HepG2 (cell line): ENCODE measurements at regions not wholly inside any gene's neighbourhood (a gene's known extent, or its start where the extent isn't known, plus 50 kb on each side); places are given as distances from the start of the nearest gene placed in this dataset.

Experiments
- CHD2 ChIP-seq: IDR thresholded peaks from 2 replicates; pipeline ENCODE4 v1.6.1; 2011; ENCODE audit warnings: low read depth, low read length, improper control_type of control experiment
- FOXP1 ChIP-seq, 2 experiments: fragments of 450-650 bp in 1 of 2; IDR thresholded peaks; 2 replicates each; pipeline ENCODE4 v1.6.1; 2017 to 2018; ENCODE audit warnings: antibody characterized with exemption in 1 of 2
- POLR2AphosphoS5 ChIP-seq: IDR thresholded peaks from 2 replicates; pipeline ENCODE4 v1.6.1; 2012; ENCODE audit warnings: low read depth, low read length
- RBM22 ChIP-seq: fragments of 200-400 bp; formaldehyde crosslinking; optimal IDR thresholded peaks from 2 replicates; pipeline ENCODE3; 2017; ENCODE audit warnings: mild to moderate bottlenecking, low read length, moderate library complexity
- TF ChIP-seq, protein P1 (sequence below): sonication (generic); formaldehyde crosslinking; IDR thresholded peaks from 2 replicates; pipeline ENCODE4 v1.4.0; 2020; ENCODE audit warnings: missing genetic modification reagents
- TF ChIP-seq, protein P2 (sequence below): sonication (generic); formaldehyde crosslinking; IDR thresholded peaks from 2 replicates; pipeline ENCODE4 v1.5.0; 2020; ENCODE audit warnings: mild to moderate bottlenecking, missing genetic modification reagents, moderate library complexity
- TF ChIP-seq, protein P3 (sequence below): sonication (generic); formaldehyde crosslinking; IDR thresholded peaks from 2 replicates; pipeline ENCODE4 v1.4.0; 2020; ENCODE audit warnings: missing genetic modification reagents
- TF ChIP-seq, protein P4 (sequence below): sonication (generic); formaldehyde crosslinking; IDR thresholded peaks from 2 replicates; pipeline ENCODE4 v1.9.0; 2021; ENCODE audit warnings: missing genetic modification reagents, borderline replicate concordance
- TF ChIP-seq, protein P5 (sequence below): sonication (generic); formaldehyde crosslinking; IDR thresholded peaks from 2 replicates; pipeline ENCODE4 v1.4.0; 2020; ENCODE audit warnings: low read depth, mild to moderate bottlenecking, missing genetic modification reagents

DNA sequence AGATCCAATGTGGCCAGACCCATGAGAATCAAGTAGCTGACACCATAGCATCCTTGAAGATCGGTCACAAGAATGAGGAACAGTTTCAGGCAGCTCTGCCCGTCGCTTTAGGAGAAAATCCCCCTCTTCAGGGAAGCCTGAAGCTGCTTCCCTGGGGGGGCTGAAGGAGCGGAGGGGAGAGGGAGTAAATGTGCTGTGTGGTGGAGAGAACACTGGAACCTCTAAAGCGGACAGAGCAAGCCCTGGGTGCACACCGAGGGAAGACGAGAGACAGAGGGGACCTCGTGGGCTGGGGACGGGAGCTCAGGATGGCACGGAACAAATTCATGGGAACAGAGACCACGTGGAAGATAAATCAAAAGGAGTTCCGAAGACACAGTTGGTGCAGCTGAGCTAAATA is 154.3 kb downstream of the NDUFA10 start:
- TF ChIP-seq FOXP1 (IDR thresholded peaks at IDR 0.05) (no peak), FOXP1 (CRISPR knock-in tag; IDR thresholded peaks at IDR 0.05) (no peak), RBM22 (no peak), POLR2AphosphoS5 (no peak), CHD2 (no peak)
- TF ChIP-seq, protein P1, sequence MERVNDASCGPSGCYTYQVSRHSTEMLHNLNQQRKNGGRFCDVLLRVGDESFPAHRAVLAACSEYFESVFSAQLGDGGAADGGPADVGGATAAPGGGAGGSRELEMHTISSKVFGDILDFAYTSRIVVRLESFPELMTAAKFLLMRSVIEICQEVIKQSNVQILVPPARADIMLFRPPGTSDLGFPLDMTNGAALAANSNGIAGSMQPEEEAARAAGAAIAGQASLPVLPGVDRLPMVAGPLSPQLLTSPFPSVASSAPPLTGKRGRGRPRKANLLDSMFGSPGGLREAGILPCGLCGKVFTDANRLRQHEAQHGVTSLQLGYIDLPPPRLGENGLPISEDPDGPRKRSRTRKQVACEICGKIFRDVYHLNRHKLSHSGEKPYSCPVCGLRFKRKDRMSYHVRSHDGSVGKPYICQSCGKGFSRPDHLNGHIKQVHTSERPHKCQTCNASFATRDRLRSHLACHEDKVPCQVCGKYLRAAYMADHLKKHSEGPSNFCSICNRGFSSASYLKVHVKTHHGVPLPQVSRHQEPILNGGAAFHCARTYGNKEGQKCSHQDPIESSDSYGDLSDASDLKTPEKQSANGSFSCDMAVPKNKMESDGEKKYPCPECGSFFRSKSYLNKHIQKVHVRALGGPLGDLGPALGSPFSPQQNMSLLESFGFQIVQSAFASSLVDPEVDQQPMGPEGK (CRISPR knock-in tag): no peak
- TF ChIP-seq, protein P2, sequence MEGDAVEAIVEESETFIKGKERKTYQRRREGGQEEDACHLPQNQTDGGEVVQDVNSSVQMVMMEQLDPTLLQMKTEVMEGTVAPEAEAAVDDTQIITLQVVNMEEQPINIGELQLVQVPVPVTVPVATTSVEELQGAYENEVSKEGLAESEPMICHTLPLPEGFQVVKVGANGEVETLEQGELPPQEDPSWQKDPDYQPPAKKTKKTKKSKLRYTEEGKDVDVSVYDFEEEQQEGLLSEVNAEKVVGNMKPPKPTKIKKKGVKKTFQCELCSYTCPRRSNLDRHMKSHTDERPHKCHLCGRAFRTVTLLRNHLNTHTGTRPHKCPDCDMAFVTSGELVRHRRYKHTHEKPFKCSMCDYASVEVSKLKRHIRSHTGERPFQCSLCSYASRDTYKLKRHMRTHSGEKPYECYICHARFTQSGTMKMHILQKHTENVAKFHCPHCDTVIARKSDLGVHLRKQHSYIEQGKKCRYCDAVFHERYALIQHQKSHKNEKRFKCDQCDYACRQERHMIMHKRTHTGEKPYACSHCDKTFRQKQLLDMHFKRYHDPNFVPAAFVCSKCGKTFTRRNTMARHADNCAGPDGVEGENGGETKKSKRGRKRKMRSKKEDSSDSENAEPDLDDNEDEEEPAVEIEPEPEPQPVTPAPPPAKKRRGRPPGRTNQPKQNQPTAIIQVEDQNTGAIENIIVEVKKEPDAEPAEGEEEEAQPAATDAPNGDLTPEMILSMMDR (CRISPR knock-in tag): no peak
- TF ChIP-seq, protein P3, sequence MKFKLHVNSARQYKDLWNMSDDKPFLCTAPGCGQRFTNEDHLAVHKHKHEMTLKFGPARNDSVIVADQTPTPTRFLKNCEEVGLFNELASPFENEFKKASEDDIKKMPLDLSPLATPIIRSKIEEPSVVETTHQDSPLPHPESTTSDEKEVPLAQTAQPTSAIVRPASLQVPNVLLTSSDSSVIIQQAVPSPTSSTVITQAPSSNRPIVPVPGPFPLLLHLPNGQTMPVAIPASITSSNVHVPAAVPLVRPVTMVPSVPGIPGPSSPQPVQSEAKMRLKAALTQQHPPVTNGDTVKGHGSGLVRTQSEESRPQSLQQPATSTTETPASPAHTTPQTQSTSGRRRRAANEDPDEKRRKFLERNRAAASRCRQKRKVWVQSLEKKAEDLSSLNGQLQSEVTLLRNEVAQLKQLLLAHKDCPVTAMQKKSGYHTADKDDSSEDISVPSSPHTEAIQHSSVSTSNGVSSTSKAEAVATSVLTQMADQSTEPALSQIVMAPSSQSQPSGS (CRISPR knock-in tag): no peak
- TF ChIP-seq, protein P4, sequence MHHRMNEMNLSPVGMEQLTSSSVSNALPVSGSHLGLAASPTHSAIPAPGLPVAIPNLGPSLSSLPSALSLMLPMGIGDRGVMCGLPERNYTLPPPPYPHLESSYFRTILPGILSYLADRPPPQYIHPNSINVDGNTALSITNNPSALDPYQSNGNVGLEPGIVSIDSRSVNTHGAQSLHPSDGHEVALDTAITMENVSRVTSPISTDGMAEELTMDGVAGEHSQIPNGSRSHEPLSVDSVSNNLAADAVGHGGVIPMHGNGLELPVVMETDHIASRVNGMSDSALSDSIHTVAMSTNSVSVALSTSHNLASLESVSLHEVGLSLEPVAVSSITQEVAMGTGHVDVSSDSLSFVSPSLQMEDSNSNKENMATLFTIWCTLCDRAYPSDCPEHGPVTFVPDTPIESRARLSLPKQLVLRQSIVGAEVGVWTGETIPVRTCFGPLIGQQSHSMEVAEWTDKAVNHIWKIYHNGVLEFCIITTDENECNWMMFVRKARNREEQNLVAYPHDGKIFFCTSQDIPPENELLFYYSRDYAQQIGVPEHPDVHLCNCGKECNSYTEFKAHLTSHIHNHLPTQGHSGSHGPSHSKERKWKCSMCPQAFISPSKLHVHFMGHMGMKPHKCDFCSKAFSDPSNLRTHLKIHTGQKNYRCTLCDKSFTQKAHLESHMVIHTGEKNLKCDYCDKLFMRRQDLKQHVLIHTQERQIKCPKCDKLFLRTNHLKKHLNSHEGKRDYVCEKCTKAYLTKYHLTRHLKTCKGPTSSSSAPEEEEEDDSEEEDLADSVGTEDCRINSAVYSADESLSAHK (CRISPR knock-in tag): no peak
- TF ChIP-seq, protein P5, sequence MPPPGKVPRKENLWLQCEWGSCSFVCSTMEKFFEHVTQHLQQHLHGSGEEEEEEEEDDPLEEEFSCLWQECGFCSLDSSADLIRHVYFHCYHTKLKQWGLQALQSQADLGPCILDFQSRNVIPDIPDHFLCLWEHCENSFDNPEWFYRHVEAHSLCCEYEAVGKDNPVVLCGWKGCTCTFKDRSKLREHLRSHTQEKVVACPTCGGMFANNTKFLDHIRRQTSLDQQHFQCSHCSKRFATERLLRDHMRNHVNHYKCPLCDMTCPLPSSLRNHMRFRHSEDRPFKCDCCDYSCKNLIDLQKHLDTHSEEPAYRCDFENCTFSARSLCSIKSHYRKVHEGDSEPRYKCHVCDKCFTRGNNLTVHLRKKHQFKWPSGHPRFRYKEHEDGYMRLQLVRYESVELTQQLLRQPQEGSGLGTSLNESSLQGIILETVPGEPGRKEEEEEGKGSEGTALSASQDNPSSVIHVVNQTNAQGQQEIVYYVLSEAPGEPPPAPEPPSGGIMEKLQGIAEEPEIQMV: no peak
